Fibroblast of lung (primary cell): ENCODE measurements at regions not wholly inside any gene's neighbourhood (a gene's known extent, or its start where the extent isn't known, plus 50 kb on each side); places are given as distances from the start of the nearest gene placed in this dataset.

Experiments used
- EZH2 ChIP-seq: IDR thresholded peaks from 2 replicates; pipeline ENCODE4 v1.5.1; 2012; ENCODE audit warnings: low read length, control low read depth, mild to moderate bottlenecking; ENCODE audit errors: missing control alignments
- TF ChIP-seq, protein P1 (sequence below), 2 donors: IDR thresholded peaks in 1 of 2; conservative IDR thresholded peaks in 1 of 2; 1 replicate in 1 of 2; 2 replicates in 1 of 2; pipeline ENCODE4 v1.5.1; 2011 to 2012; ENCODE audit warnings: low read length in 2 of 2, control low read depth in 1 of 2, inconsistent platforms in 1 of 2, low read depth in 1 of 2, mild to moderate bottlenecking in 1 of 2

DNA sequence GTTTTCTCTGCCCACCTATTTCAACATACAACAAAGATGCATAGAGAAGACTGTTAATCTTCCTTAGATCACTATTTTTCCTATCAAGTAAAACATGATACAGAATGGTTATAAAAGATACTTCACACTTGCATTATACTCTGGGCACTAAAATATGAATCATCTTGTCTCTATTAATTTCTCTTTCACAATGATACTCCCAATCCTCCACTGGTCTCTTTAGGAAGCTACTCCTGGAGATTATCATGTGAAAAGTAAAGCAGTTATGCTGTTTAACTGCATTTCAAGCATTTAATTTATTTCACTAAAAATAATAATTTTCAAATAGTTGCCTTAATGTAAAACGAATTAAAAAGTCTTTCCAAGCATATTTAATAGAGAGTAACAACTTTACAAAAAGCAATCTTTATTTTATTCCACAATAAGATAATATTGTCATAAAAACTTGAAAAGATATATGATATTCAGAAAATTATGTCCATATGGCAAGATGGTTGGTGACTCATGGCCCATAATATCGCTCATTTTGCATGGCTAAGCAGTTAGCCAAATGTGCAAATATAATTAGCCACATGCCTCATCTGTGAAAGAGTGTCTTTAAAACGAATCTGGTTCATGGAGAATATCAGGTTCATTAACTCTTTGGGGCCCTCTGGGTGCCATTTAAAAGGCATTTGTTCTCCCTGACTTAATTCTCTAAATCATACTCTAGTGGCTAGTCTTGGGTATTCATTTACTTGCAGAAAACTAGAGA, 1569.0 kb upstream of the B3GALT2 start:
- TF ChIP-seq, protein P1, sequence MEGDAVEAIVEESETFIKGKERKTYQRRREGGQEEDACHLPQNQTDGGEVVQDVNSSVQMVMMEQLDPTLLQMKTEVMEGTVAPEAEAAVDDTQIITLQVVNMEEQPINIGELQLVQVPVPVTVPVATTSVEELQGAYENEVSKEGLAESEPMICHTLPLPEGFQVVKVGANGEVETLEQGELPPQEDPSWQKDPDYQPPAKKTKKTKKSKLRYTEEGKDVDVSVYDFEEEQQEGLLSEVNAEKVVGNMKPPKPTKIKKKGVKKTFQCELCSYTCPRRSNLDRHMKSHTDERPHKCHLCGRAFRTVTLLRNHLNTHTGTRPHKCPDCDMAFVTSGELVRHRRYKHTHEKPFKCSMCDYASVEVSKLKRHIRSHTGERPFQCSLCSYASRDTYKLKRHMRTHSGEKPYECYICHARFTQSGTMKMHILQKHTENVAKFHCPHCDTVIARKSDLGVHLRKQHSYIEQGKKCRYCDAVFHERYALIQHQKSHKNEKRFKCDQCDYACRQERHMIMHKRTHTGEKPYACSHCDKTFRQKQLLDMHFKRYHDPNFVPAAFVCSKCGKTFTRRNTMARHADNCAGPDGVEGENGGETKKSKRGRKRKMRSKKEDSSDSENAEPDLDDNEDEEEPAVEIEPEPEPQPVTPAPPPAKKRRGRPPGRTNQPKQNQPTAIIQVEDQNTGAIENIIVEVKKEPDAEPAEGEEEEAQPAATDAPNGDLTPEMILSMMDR (conservative IDR thresholded peaks at IDR 0.05 in 1 of 2, IDR thresholded peaks at IDR 0.05 in 1 of 2; ENCODE audit: low read depth in 1 of 2, low read length in 2 of 2) = no peak
- TF ChIP-seq EZH2 = no peak
